Hepatocyte (in vitro differentiated cells): ENCODE measurements at regions not wholly inside any gene's neighbourhood (a gene's known extent, or its start where the extent isn't known, plus 50 kb on each side); places are given as distances from the start of the nearest gene placed in this dataset.

Experiments used
- DNase-seq: peaks from one replicate; pipeline ENCODE4 v3.0.0-alpha.2; 2016; ENCODE audit warnings: low spot score
- H2AFZ ChIP-seq: fragments of 200-600 bp; sonication (generic); 2 replicates; pipeline ENCODE4 v1.6.0; 2016; ENCODE audit warnings: antibody characterized with exemption, mild to moderate bottlenecking
- H3K27ac ChIP-seq: fragments of 200-600 bp; sonication (generic); 2 replicates; pipeline ENCODE4 v1.5.1; 2016; ENCODE audit warnings: mild to moderate bottlenecking
- H3K27me3 ChIP-seq: fragments of 200-600 bp; sonication (generic); 2 replicates; pipeline ENCODE4 v1.6.1; 2016
- H3K36me3 ChIP-seq: fragments of 200-600 bp; sonication (generic); replicated peaks from 2 replicates; pipeline ENCODE4 v1.5.1; 2016; ENCODE audit warnings: low read depth; ENCODE audit not compliant: insufficient read depth
- H3K4me1 ChIP-seq: fragments of 200-600 bp; sonication (generic); 2 replicates; pipeline ENCODE4 v1.5.1; 2016; ENCODE audit warnings: mild to moderate bottlenecking, moderate library complexity; ENCODE audit not compliant: insufficient read depth
- H3K4me2 ChIP-seq: fragments of 200-600 bp; sonication (generic); 2 replicates; pipeline ENCODE4 v1.6.0; 2016
- H3K4me3 ChIP-seq: fragments of 200-600 bp; sonication (generic); 2 replicates; pipeline ENCODE4 v1.5.1; 2016; ENCODE audit warnings: mild to moderate bottlenecking
- H3K79me2 ChIP-seq: fragments of 200-600 bp; sonication (generic); 2 replicates; pipeline ENCODE4 v1.6.0; 2017; ENCODE audit warnings: mild to moderate bottlenecking
- H3K9me2 ChIP-seq: fragments of 200-600 bp; sonication (generic); replicated peaks from 2 replicates; pipeline ENCODE4 v1.6.0; 2017; ENCODE audit warnings: mild to moderate bottlenecking; ENCODE audit not compliant: insufficient read depth
- H3K9me3 ChIP-seq: fragments of 200-600 bp; sonication (generic); 2 replicates; pipeline ENCODE4 v1.5.1; 2016; ENCODE audit warnings: low read depth, mild to moderate bottlenecking
- H4K20me1 ChIP-seq: fragments of 200-600 bp; sonication (generic); 2 replicates; pipeline ENCODE4 v1.6.0; 2016; ENCODE audit warnings: mild to moderate bottlenecking; ENCODE audit not compliant: insufficient read depth, poor library complexity, severe bottlenecking
- CTCF ChIP-seq: fragments of 200-600 bp; sonication (generic); IDR thresholded peaks from 2 replicates; pipeline ENCODE4 v1.5.1; 2016; ENCODE audit warnings: antibody characterized with exemption, mild to moderate bottlenecking; ENCODE audit not compliant: poor library complexity
- EZH2 ChIP-seq: fragments of 200-600 bp; sonication (generic); IDR thresholded peaks from 2 replicates; pipeline ENCODE4 v1.6.1; 2016; ENCODE audit warnings: antibody characterized with exemption, mild to moderate bottlenecking, borderline replicate concordance
- EZH2phosphoT487 ChIP-seq: fragments of 200-600 bp; sonication (generic); IDR thresholded peaks from one replicate; pipeline ENCODE4 v1.6.1; 2018; ENCODE audit warnings: antibody characterized with exemption, mild to moderate bottlenecking, low read depth, moderate library complexity; ENCODE audit not compliant: unreplicated experiment, severe bottlenecking
- WGBS: methylation state at CpG from one replicate; pipeline ENCODE4 v1.1.6; 2016; ENCODE audit warnings: low lambda C conversion rate; ENCODE audit errors: missing lambda C conversion rate; 5-methylcytosine and 5-hydroxymethylcytosine counted together

GRCh38 chr4:180086480-180087190 is 2156.6 kb upstream of the TENM3 start:
- no peak for DNase-seq
- Histone ChIP-seq H3K4me1 (no peaks in the 10 kb centered on the region), H3K36me3 (no peaks in the 10 kb centered on the region), H3K79me2 (no peaks in the 10 kb centered on the region), H3K4me3 (no peak overlapping the region), H3K9me2 (no peaks in the 10 kb centered on the region), H3K4me2 (no peak overlapping the region), H3K9me3 (no peaks in the 10 kb centered on the region), H3K27ac (no peak overlapping the region), H4K20me1 (no peaks in the 10 kb centered on the region), H2AFZ (no peak overlapping the region), H3K27me3 (no peaks in the 10 kb centered on the region)
- WGBS, result 22% methylated on average over 2 of the region's 2 CpGs
- TF ChIP-seq EZH2 (no peak), CTCF (no peak), EZH2phosphoT487 (no peak)

- TF ChIP-seq EZH2phosphoT487 (no peak), EZH2 (no peak), CTCF (no peak)
- no peaks in the 10 kb centered on the region for H3K9me3 ChIP-seq
Observed at GRCh38 chr4:180098586-180098985, 2144.6 kb upstream of the TENM3 start.

GRCh38 chr4:180099957-180100356 is 2143.2 kb upstream of the TENM3 start:
- H3K27ac ChIP-seq, result no peak overlapping the region
- TF ChIP-seq CTCF, result no peak
- TF ChIP-seq EZH2phosphoT487, result no peak
- TF ChIP-seq EZH2, result no peak
- H4K20me1 ChIP-seq, result no peaks in the 10 kb centered on the region
- no peaks in the 10 kb centered on the region for H3K9me2 ChIP-seq
- no peaks in the 10 kb centered on the region for H3K27me3 ChIP-seq
- no peaks in the 10 kb centered on the region for H3K79me2 ChIP-seq
- no peaks in the 10 kb centered on the region for H3K9me3 ChIP-seq
- H3K4me2 ChIP-seq, result no peak overlapping the region
- H3K4me3 ChIP-seq, result no peak overlapping the region
- DNase-seq, result no peak
- no peaks in the 10 kb centered on the region for H3K36me3 ChIP-seq
- no peak overlapping the region for H2AFZ ChIP-seq
- WGBS, result 89% methylated on average over 5 of the region's 5 CpGs
- H3K4me1 ChIP-seq, result no peaks in the 10 kb centered on the region

More at GRCh38 chr4:180098586-180098985, 2144.6 kb upstream of the TENM3 start:
- H3K4me3 ChIP-seq, result no peak overlapping the region
- H3K36me3 ChIP-seq, result no peaks in the 10 kb centered on the region
- H3K4me1 ChIP-seq, result no peaks in the 10 kb centered on the region
- H3K9me2 ChIP-seq, result no peaks in the 10 kb centered on the region
- H3K27ac ChIP-seq, result no peak overlapping the region
- no peaks in the 10 kb centered on the region for H3K79me2 ChIP-seq
- H2AFZ ChIP-seq, result no peak overlapping the region
- H4K20me1 ChIP-seq, result no peaks in the 10 kb centered on the region
- no peaks in the 10 kb centered on the region for H3K27me3 ChIP-seq
- no peak overlapping the region for H3K4me2 ChIP-seq
- no peak for DNase-seq
